HEK293 (cell line): ENCODE measurements at regions not wholly inside any gene's neighbourhood (a gene's known extent, or its start where the extent isn't known, plus 50 kb on each side); places are given as distances from the start of the nearest gene placed in this dataset.

Experiments
- CTCF ChIA-PET: fragments of 350-600 bp; formaldehyde crosslinking; extraction: SDS; loops from one replicate; lab custom pipeline; 2021; ENCODE audit warnings: antibody characterized with exemption; lab: Yijun Ruan, JAX
- POLR2A ChIA-PET: fragments of 300-600 bp; formaldehyde crosslinking; extraction: SDS; loops from one replicate; lab custom pipeline; 2020; ENCODE audit warnings: antibody characterized with exemption, inconsistent platforms; lab: Yijun Ruan, JAX
- H3K27ac ChIP-seq: fragments of 200-500 bp; sonication (Bioruptor generic); 2 replicates; pipeline ENCODE4 v1.5.1; 2014; ENCODE audit warnings: low read depth, low read length, control low read depth, inconsistent platforms; ENCODE audit errors: extremely low read depth
- H3K36me3 ChIP-seq, 2 experiments: fragments of 200-500 bp in 1 of 2; sonication (Bioruptor generic) in 1 of 2; 1 replicate in 1 of 2; 2 replicates in 1 of 2; pipeline ENCODE4 v1.5.1; 2014 to 2017; ENCODE audit warnings: inconsistent platforms in 2 of 2, low read length in 2 of 2; ENCODE audit not compliant: control insufficient read depth in 2 of 2, insufficient read depth in 1 of 2
- H3K4me1 ChIP-seq: fragments of 200-500 bp; sonication (Bioruptor generic); 2 replicates; pipeline ENCODE4 v1.5.1; 2014; ENCODE audit warnings: mild to moderate bottlenecking, low read length, inconsistent platforms; ENCODE audit not compliant: control insufficient read depth, insufficient read depth
- H3K4me3 ChIP-seq: 2 replicates; pipeline ENCODE4 v1.5.1; 2011; ENCODE audit warnings: low read depth, mild to moderate bottlenecking, control low read depth, low read length, moderate library complexity
- H3K9me3 ChIP-seq: fragments of 200-500 bp; sonication (Bioruptor generic); 2 replicates; pipeline ENCODE4 v1.5.1; 2014; ENCODE audit warnings: low read depth, low read length, inconsistent platforms; ENCODE audit not compliant: control insufficient read depth, insufficient read depth
- EGR2 ChIP-seq: fragments of 450-650 bp; formaldehyde crosslinking; IDR thresholded peaks from 2 replicates; pipeline ENCODE4 v1.5.1; 2016; ENCODE audit warnings: low read depth, missing biosample characterization, missing genetic modification characterization
- WT1 ChIP-seq: fragments of 450-650 bp; formaldehyde crosslinking; IDR thresholded peaks from 2 replicates; pipeline ENCODE4 v1.5.1; 2016; ENCODE audit warnings: missing biosample characterization, missing genetic modification characterization
- ZFHX2 ChIP-seq: fragments of 450-650 bp; formaldehyde crosslinking; conservative IDR thresholded peaks from 2 replicates; pipeline ENCODE4 v1.5.1; 2016; ENCODE audit warnings: missing biosample characterization, missing genetic modification characterization
- ZNF394 ChIP-seq: fragments of 450-650 bp; formaldehyde crosslinking; IDR thresholded peaks from 2 replicates; pipeline ENCODE4 v1.5.1; 2016; ENCODE audit warnings: missing biosample characterization, missing genetic modification characterization, mild to moderate bottlenecking, moderate library complexity, borderline replicate concordance
- ZNF580 ChIP-seq: fragments of 450-650 bp; formaldehyde crosslinking; IDR thresholded peaks from 2 replicates; pipeline ENCODE4 v1.5.1; 2016; ENCODE audit warnings: missing biosample characterization, missing genetic modification characterization
- ZNF777 ChIP-seq: fragments of 450-650 bp; formaldehyde crosslinking; IDR thresholded peaks from 2 replicates; pipeline ENCODE4 v1.5.1; 2017; ENCODE audit warnings: missing biosample characterization, missing genetic modification characterization, borderline replicate concordance
- ZNF830 ChIP-seq: fragments of 450-650 bp; IDR thresholded peaks from 2 replicates; pipeline ENCODE4 v1.5.0; 2018; ENCODE audit warnings: missing biosample characterization, missing genetic modification characterization, low read depth, mild to moderate bottlenecking, moderate library complexity
- ZSCAN30 ChIP-seq: fragments of 450-650 bp; IDR thresholded peaks from 2 replicates; pipeline ENCODE4 v1.5.1; 2018; ENCODE audit warnings: missing biosample characterization, mild to moderate bottlenecking, missing genetic modification characterization, moderate library complexity
- ZSCAN4 ChIP-seq: fragments of 450-650 bp; formaldehyde crosslinking; IDR thresholded peaks from 2 replicates; pipeline ENCODE4 v1.5.1; 2017; ENCODE audit warnings: missing biosample characterization, missing genetic modification characterization
- TF ChIP-seq, protein P1 (sequence below): fragments of 450-650 bp; formaldehyde crosslinking; IDR thresholded peaks from 2 replicates; pipeline ENCODE4 v1.5.1; 2016; ENCODE audit warnings: missing biosample characterization, missing genetic modification characterization
- TF ChIP-seq, protein P2 (sequence below): fragments of 450-650 bp; formaldehyde crosslinking; IDR thresholded peaks from 2 replicates; pipeline ENCODE4 v1.5.1; 2016; ENCODE audit warnings: missing biosample characterization, missing genetic modification characterization
- TF ChIP-seq, protein P3 (sequence below): fragments of 450-650 bp; formaldehyde crosslinking; conservative IDR thresholded peaks from 2 replicates; pipeline ENCODE4 v1.5.1; 2016; ENCODE audit warnings: low read depth, missing biosample characterization, missing genetic modification characterization

DNA sequence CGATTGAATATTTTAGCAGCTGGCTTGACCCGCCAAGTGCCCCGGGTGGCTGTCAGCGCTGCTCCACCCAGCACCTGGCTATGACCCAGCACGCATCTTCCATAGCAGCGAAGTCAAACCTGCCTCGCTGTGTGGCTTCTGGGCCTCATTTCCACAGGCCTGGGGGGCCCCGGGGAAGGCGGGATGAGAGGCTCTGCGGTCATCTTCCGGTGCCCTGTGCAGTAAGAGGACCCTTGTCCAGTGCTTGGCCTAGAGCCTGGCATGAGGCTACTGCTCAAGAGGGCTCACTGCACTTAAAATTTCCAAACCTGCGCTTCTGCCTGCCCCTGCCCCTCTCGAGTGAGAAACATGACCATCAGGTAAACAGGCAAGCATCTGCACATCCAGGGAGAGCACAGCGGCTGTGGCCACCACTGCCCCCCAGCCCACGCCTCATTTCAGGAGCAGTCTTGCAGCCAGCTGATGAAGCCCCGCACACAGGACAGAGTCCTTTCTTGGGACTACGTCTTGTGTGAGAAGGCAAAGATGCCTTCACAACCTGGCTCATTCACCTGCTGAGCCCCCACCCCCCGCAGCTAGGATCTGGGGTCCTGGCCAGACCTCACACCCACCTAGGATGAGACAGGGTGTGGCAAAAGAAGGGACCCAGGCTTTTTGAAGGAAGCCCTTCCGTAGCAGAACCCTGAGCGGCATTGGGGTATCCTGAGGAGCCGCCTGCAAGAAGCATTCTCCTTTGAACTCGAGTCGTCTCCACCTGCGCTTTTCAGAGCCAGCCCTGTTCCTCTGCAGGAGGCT, 69.5 kb upstream of the UNC5A start (continued):
- TF ChIP-seq, protein P1, sequence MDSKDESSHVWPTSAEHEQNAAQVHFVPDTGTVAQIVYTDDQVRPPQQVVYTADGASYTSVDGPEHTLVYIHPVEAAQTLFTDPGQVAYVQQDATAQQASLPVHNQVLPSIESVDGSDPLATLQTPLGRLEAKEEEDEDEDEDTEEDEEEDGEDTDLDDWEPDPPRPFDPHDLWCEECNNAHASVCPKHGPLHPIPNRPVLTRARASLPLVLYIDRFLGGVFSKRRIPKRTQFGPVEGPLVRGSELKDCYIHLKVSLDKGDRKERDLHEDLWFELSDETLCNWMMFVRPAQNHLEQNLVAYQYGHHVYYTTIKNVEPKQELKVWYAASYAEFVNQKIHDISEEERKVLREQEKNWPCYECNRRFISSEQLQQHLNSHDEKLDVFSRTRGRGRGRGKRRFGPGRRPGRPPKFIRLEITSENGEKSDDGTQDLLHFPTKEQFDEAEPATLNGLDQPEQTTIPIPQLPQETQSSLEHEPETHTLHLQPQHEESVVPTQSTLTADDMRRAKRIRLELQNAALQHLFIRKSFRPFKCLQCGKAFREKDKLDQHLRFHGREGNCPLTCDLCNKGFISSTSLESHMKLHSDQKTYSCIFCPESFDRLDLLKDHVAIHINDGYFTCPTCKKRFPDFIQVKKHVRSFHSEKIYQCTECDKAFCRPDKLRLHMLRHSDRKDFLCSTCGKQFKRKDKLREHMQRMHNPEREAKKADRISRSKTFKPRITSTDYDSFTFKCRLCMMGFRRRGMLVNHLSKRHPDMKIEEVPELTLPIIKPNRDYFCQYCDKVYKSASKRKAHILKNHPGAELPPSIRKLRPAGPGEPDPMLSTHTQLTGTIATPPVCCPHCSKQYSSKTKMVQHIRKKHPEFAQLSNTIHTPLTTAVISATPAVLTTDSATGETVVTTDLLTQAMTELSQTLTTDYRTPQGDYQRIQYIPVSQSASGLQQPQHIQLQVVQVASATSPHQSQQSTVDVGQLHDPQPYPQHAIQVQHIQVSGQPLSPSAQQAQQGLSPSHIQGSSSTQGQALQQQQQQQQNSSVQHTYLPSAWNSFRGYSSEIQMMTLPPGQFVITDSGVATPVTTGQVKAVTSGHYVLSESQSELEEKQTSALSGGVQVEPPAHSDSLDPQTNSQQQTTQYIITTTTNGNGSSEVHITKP (tag by site-specific recombination): no peak
- TF ChIP-seq ZNF394 (tag by site-specific recombination) (no peak), ZNF830 (tag by site-specific recombination) (no peak)

GRCh38 chr5:176741561-176742211, 68.7 kb upstream of the UNC5A start:
- ChIA-PET POLR2A (no interaction called here), CTCF (no interaction called here)
- no peaks in the 10 kb centered on the region for H3K9me3 ChIP-seq
- H3K4me3 ChIP-seq: no peak overlapping the region
- no peaks in the 10 kb centered on the region for H3K36me3 ChIP-seq
- TF ChIP-seq, protein P2, sequence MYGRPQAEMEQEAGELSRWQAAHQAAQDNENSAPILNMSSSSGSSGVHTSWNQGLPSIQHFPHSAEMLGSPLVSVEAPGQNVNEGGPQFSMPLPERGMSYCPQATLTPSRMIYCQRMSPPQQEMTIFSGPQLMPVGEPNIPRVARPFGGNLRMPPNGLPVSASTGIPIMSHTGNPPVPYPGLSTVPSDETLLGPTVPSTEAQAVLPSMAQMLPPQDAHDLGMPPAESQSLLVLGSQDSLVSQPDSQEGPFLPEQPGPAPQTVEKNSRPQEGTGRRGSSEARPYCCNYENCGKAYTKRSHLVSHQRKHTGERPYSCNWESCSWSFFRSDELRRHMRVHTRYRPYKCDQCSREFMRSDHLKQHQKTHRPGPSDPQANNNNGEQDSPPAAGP (tag by site-specific recombination): no peak
- TF ChIP-seq EGR2 (tag by site-specific recombination) (peak; percentile 92), ZSCAN4 (tag by site-specific recombination) (no peak), ZSCAN30 (tag by site-specific recombination) (no peak), ZFHX2 (tag by site-specific recombination) (peak; percentile 88), WT1 (tag by site-specific recombination) (no peak), ZNF777 (tag by site-specific recombination) (no peak), ZNF580 (tag by site-specific recombination) (no peak)
- TF ChIP-seq, protein P3, sequence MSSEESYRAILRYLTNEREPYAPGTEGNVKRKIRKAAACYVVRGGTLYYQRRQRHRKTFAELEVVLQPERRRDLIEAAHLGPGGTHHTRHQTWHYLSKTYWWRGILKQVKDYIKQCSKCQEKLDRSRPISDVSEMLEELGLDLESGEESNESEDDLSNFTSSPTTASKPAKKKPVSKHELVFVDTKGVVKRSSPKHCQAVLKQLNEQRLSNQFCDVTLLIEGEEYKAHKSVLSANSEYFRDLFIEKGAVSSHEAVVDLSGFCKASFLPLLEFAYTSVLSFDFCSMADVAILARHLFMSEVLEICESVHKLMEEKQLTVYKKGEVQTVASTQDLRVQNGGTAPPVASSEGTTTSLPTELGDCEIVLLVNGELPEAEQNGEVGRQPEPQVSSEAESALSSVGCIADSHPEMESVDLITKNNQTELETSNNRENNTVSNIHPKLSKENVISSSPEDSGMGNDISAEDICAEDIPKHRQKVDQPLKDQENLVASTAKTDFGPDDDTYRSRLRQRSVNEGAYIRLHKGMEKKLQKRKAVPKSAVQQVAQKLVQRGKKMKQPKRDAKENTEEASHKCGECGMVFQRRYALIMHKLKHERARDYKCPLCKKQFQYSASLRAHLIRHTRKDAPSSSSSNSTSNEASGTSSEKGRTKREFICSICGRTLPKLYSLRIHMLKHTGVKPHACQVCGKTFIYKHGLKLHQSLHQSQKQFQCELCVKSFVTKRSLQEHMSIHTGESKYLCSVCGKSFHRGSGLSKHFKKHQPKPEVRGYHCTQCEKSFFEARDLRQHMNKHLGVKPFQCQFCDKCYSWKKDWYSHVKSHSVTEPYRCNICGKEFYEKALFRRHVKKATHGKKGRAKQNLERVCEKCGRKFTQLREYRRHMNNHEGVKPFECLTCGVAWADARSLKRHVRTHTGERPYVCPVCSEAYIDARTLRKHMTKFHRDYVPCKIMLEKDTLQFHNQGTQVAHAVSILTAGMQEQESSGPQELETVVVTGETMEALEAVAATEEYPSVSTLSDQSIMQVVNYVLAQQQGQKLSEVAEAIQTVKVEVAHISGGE: no peak
- H3K4me1 ChIP-seq: no peaks in the 10 kb centered on the region
- no peak overlapping the region for H3K27ac ChIP-seq
